Spinal cord (tissue), 9 donors: ENCODE measurements at regions not wholly inside any gene's neighbourhood (a gene's known extent, or its start where the extent isn't known, plus 50 kb on each side); places are given as distances from the start of the nearest gene placed in this dataset.
"Not testable (repeated sequence)": the region's sequence is repeated elsewhere in the genome, so short reads cannot be mapped to it uniquely, and the experiment has no call there.

Source experiments
- DNase-seq, 6 donors: peaks; one replicate each; pipeline versions ENCODE4 v3.0.0 to v3.0.0-alpha.2; 2013 to 2015; ENCODE audit warnings: low spot score in 6 of 6, low read depth in 4 of 6
- H3K27ac ChIP-seq: one replicate; pipeline ENCODE4 v1.5.1; 2013; ENCODE audit warnings: low read depth, low read length, control low read depth
- H3K27me3 ChIP-seq: one replicate; pipeline ENCODE4 v1.6.1; 2013; ENCODE audit warnings: low read length; ENCODE audit not compliant: control insufficient read depth, insufficient read depth
- H3K36me3 ChIP-seq: one replicate; pipeline ENCODE4 v1.6.1; 2013; ENCODE audit warnings: low read length; ENCODE audit not compliant: control insufficient read depth, insufficient read depth
- H3K4me1 ChIP-seq: one replicate; pipeline ENCODE4 v1.6.1; 2013; ENCODE audit warnings: low read length; ENCODE audit not compliant: control insufficient read depth, insufficient read depth
- H3K4me3 ChIP-seq: one replicate; pipeline ENCODE4 v1.5.1; 2013; ENCODE audit warnings: low read depth, low read length, control low read depth
- H3K9me3 ChIP-seq: one replicate; pipeline ENCODE4 v1.6.1; 2013; ENCODE audit warnings: low read length; ENCODE audit not compliant: control insufficient read depth, insufficient read depth
- WGBS: methylation state at CpG from one replicate; pipeline ENCODE4 v1.1.5; 2013; ENCODE audit warnings: missing lambda C conversion rate; ENCODE audit not compliant: insufficient coverage; 5-methylcytosine and 5-hydroxymethylcytosine counted together
- donor health status: healthy.

DNA sequence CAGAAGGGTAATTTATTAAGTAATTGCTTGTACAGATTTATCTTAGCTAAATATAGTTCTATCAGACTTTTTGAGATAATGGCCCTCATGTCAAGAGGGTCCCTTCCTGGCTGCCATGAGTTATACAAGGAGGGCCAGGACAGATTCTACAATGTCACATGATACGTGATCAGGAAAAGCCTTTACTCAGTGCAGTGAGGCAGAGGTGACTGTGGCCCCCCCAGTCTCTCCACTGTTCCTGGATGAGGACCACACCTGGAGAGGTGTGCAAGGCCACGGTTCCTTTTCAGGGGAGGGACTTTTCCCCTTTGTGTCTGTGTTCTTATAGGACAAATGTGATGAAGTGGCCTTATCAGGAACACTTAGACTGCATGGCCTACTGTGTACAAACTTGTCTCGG is 54.3 kb upstream of the LRCH1 start:
- Histone ChIP-seq H3K4me1 (no peaks in the 10 kb centered on the region), H3K27ac (no peak overlapping the region), H3K9me3 (no peaks in the 10 kb centered on the region), H3K4me3 (no peak overlapping the region), H3K27me3 (no peaks in the 10 kb centered on the region), H3K36me3 (no peaks in the 10 kb centered on the region)
- no peak for DNase-seq
- 100% methylated on average over 1 of the region's 3 CpGs for WGBS

DNA sequence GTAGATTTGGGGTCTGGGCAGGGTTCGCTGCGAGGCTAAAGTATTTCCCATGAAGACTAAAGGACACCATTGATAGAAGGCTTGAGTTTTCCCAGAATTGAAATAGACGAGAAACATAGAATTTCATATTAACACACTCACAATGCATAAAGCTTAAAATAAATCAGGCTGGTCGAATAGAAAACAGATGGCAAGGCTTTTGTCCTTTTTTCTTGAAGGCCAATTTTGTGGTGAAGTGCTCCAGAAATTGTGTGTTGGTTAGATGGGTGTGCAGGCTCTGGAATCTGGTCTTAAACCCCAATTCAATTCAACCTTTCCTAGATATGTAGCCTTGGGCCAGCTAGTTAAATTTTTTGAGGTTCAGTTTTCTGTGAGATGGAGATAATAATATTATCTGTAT is 56.9 kb upstream of the LRCH1 start:
- no CpG with 5 or more reads among the region's 4 CpGs for WGBS
- Histone ChIP-seq H3K27ac (no peak overlapping the region), H3K4me3 (no peak overlapping the region), H3K4me1 (no peaks in the 10 kb centered on the region), H3K9me3 (no peaks in the 10 kb centered on the region), H3K27me3 (no peaks in the 10 kb centered on the region), H3K36me3 (no peaks in the 10 kb centered on the region)
- no peak for DNase-seq

DNA sequence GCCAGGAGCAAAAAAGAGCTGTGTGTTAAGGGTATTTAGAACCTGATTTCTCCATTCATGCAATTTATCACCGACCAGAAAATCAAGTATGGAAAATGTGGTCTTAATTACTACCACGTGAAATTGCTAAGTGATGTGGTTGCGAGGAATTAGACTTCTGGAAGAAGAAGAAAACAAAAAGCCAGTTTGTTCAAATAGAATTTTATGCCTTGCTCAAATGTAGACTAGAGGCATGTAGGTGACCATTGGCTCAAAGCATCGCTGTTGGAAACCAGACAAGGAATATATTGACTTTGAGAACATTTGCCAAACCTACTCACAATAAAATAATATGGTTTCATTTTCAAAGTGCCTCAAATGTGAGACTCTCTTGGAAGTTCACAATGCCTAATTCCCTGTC is 57.3 kb upstream of the LRCH1 start:
- 83% methylated on average over 1 of the region's 4 CpGs for WGBS
- DNase-seq, result peak in 1 of 6 donors; percentile 30
- Histone ChIP-seq H3K4me1 (no peaks in the 10 kb centered on the region), H3K27ac (no peak overlapping the region), H3K9me3 (no peaks in the 10 kb centered on the region), H3K27me3 (no peaks in the 10 kb centered on the region), H3K4me3 (no peak overlapping the region), H3K36me3 (no peaks in the 10 kb centered on the region)

DNA sequence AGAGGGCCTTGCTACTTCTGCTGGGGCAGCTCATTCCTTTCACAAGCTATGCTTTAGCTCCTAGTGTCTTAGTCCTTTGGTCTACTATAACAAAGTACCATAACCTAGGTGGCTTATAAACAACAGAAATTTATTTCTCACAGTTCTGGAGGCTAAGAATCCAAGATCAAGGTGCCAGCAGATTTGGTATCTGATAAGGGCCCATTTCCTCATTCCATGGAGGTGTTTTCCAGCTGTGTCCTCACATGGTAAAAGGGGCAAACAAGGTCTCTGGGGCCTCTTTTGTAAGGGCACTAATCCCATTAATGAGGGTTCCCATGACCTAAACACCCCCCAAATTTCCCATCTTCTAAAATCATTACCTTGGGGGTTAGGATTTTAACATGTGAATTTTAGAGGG is 57.9 kb upstream of the LRCH1 start:
- DNase-seq, result no peak
- no peaks in the 10 kb centered on the region for H3K36me3 ChIP-seq
- H3K27ac ChIP-seq, result no peak overlapping the region
- H3K27me3 ChIP-seq, result no peaks in the 10 kb centered on the region
- H3K4me1 ChIP-seq, result no peaks in the 10 kb centered on the region
- no peak overlapping the region for H3K4me3 ChIP-seq
- no peaks in the 10 kb centered on the region for H3K9me3 ChIP-seq

DNA sequence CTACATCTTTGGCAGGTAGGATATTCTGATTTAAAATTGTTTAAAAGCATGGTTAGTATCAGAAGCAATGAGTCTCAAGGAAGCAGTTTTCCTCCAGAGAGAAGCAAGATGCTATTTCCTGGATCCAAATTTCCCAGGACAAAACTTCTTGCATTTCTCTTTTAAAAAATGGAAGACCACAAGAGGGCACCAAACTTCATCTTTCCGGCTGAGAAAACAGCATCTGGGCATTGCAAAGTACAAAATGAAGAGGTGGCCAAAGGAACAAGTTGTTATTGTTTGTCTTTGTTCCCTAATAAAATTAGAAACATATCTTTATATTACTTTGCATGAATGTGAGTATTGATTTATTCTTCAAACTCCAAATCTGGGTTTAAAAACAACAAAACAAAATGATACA is 60.0 kb upstream of the LRCH1 start:
- Histone ChIP-seq H3K9me3 (no peaks in the 10 kb centered on the region), H3K36me3 (no peaks in the 10 kb centered on the region), H3K4me1 (no peaks in the 10 kb centered on the region), H3K27me3 (no peaks in the 10 kb centered on the region), H3K4me3 (no peak overlapping the region), H3K27ac (no peak overlapping the region)
- peak in 4 of 6 donors; percentile 55 to 91 (median 71) for DNase-seq
- WGBS, result no CpG with 5 or more reads among the region's 1 CpG

DNA sequence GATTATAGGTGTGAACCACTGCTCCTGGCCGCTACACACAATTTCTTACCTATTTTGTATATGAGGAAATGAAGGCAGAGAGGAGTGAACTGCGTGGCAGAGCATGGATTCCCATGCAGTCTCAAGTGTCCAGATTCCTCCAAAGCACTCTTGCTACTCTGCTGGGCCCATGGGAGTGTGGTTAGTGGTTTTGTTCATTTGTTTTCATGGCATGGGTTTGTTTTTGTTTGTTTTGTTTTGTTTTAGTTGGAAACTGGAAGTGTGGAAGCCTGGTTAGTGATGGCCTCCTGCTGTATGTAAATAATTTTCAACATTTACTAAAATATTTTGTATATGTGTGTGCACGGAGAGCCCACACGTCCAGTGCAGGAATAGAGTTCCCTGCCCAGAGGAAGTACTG is 61.3 kb upstream of the LRCH1 start:
- WGBS, result 57% methylated on average over 1 of the region's 4 CpGs
- Histone ChIP-seq H3K36me3 (no peaks in the 10 kb centered on the region), H3K4me3 (no peak overlapping the region), H3K27me3 (no peaks in the 10 kb centered on the region), H3K9me3 (peaks cover 1% of the 10 kb centered on the region), H3K4me1 (no peaks in the 10 kb centered on the region), H3K27ac (no peak overlapping the region)
- no peak for DNase-seq

DNA sequence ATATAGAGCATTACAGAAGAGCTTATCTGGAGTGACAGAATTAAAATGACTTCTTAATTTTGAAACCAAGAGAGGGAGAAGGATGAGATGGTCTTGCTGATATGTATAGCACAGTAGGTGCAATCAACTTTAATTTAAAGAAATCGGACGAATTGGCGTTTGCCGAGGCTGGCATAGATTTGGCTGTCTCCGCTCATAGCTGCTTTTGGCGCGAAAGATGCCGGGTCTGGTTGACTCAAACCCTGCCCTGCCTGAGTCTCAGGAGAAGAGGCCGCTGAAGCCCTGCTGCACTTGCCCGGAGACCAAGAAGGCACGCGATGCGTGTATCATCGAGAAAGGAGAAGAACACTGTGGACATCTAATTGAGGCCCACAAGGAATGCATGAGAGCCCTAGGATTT is 62.3 kb upstream of the LRCH1 start:
- H3K4me1 ChIP-seq, H3K36me3 ChIP-seq, DNase-seq, H3K9me3 ChIP-seq, H3K4me3 ChIP-seq, H3K27me3 ChIP-seq, H3K27ac ChIP-seq: not testable (repeated sequence)
- 96% methylated on average over 14 of the region's 14 CpGs for WGBS

DNA sequence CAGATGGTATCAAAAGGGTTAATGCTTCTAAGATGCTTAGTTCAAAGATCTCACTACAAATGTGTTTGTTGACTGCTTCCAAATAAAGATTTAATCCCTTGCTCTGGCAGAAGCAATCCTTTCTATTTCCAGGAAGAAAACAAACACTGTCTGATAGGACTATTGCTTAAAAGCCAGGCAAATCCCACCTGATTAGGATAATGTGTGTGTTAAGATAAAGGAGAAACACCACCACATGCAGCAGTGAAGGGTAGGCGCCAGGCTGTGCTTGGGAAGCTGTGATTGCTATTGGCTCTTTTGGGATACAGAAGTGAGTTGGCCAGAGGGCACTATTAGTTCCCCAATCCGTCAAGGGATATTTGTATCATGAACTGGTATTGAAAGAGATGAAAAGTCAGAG is 62.8 kb upstream of the LRCH1 start:
- no peak overlapping the region for H3K27ac ChIP-seq
- no peaks in the 10 kb centered on the region for H3K27me3 ChIP-seq
- no peak for DNase-seq
- peaks cover 5% of the 10 kb centered on the region for H3K9me3 ChIP-seq
- no peaks in the 10 kb centered on the region for H3K4me1 ChIP-seq
- no peak overlapping the region for H3K4me3 ChIP-seq
- H3K36me3 ChIP-seq, result no peaks in the 10 kb centered on the region
- 60% methylated on average over 1 of the region's 2 CpGs for WGBS

DNA sequence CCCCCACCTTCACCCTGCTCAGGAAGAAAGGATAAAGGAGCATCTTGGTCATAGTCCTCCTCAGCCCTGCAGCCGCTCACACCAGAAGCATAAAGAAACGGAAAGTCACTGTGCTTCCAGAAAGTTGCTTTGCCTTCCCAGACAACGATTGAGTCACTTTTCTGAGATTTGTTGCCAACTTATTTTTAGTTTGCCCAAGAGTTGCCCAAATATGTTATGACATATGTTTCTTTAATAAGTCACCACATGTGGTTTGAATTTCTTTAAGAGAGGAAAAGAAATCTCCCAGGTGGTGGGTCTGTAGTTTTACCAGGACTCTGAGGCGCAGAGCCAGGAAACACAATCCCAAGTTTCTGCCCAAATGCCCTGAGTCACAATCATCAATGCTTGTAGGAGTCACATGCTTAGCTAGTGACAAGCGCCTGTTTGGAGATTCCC is 63.4 kb upstream of the LRCH1 start:
- Histone ChIP-seq H3K4me1 (no peaks in the 10 kb centered on the region), H3K27me3 (no peaks in the 10 kb centered on the region), H3K36me3 (no peaks in the 10 kb centered on the region), H3K4me3 (no peak overlapping the region), H3K9me3 (peaks cover 7% of the 10 kb centered on the region), H3K27ac (no peak overlapping the region)
- DNase-seq, result no peak
- 90% methylated on average over 4 of the region's 5 CpGs for WGBS

DNA sequence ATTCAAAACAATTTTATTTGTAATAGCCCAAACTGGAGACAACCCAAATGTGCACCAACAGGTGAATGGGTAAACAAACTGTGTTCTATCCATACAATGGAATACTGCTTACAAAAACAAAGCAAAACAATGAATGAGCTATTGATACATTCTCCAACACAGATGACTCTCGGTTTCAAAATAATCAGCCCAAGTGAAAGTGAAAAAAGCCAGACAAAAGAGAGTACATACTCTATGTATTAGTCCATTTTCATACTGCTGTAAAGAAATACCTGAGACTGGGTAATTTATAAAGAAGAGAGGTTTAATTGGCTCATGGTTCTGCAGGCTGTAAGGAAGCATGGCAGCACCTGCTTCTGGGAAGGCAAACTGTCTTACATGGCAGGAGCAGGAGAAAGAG is 65.2 kb upstream of the LRCH1 start:
- H3K36me3 ChIP-seq, result no peaks in the 10 kb centered on the region
- no CpG with 5 or more reads among the region's 1 CpG for WGBS
- DNase-seq, result no peak
- H3K27ac ChIP-seq, result no peak overlapping the region
- peaks cover 19% of the 10 kb centered on the region for H3K9me3 ChIP-seq
- no peak overlapping the region for H3K4me3 ChIP-seq
- no peaks in the 10 kb centered on the region for H3K27me3 ChIP-seq
- H3K4me1 ChIP-seq, result no peaks in the 10 kb centered on the region
